ENCODE measurements at regions not wholly inside any gene's neighbourhood (a gene's known extent, or its start where the extent isn't known, plus 50 kb on each side); places are given as distances from the start of the nearest gene placed in this dataset.

GRCh38 chr9:32844259-32844658 lies 60.9 kb downstream of the TMEM215 start:
- no peak for ATAC-seq
- no peak for TF ChIP-seq SIN3A (IDR thresholded peaks at IDR 0.05; ENCODE audit: borderline replicate concordance, insufficient read depth, low read depth, low read length)
- TF ChIP-seq REST (IDR thresholded peaks at IDR 0.05; ENCODE audit: insufficient read depth in 1 of 2, low read depth in 2 of 2, low read length in 1 of 2): no peak
- no peak for TF ChIP-seq TCF7L2 (IDR thresholded peaks at IDR 0.05; ENCODE audit: low read depth, low read length)
- TF ChIP-seq POLR2AphosphoS5 (IDR thresholded peaks at IDR 0.05; ENCODE audit: low read depth, low read length): no peak
- TF ChIP-seq, protein P1, sequence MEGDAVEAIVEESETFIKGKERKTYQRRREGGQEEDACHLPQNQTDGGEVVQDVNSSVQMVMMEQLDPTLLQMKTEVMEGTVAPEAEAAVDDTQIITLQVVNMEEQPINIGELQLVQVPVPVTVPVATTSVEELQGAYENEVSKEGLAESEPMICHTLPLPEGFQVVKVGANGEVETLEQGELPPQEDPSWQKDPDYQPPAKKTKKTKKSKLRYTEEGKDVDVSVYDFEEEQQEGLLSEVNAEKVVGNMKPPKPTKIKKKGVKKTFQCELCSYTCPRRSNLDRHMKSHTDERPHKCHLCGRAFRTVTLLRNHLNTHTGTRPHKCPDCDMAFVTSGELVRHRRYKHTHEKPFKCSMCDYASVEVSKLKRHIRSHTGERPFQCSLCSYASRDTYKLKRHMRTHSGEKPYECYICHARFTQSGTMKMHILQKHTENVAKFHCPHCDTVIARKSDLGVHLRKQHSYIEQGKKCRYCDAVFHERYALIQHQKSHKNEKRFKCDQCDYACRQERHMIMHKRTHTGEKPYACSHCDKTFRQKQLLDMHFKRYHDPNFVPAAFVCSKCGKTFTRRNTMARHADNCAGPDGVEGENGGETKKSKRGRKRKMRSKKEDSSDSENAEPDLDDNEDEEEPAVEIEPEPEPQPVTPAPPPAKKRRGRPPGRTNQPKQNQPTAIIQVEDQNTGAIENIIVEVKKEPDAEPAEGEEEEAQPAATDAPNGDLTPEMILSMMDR (IDR thresholded peaks at IDR 0.05): no peak
- CTCF ChIA-PET: no interaction called here
- intact Hi-C loops (cut with micrococcal nuclease; ENCODE audit: unreplicated experiment): no loop called here
- Histone ChIP-seq H3K4me3 (ENCODE audit: low read depth in 2 of 2, low read length in 2 of 2) (no peak overlapping the region), H3K36me3 (ENCODE audit: control insufficient read depth, insufficient read depth, low read length) (no peaks in the 10 kb centered on the region), H3K9me3 (ENCODE audit: control insufficient read depth, insufficient read depth, low read depth, low read length) (no peaks in the 10 kb centered on the region), H3K4me1 (ENCODE audit: control insufficient read depth, insufficient read depth, low read length) (no peaks in the 10 kb centered on the region), H3K27me3 (ENCODE audit: control insufficient read depth, insufficient read depth, low read length) (peaks cover 3% of the 10 kb centered on the region; the same call in 1 of the 2 replicates), H3K27ac (ENCODE audit: low read length) (no peak overlapping the region)
- POLR2A ChIA-PET: no interaction called here
- DNase-seq (ENCODE audit: low read depth, low spot score): no peak
- in situ Hi-C loops (cut with HindIII; ENCODE audit: low pct_unique_long_range_greater_than_20kb, low sequenced_read_pairs): no loop called here
- no TSS peak for BruUV-seq (replicated peaks)

- ChIA-PET POLR2A (no interaction called here), CTCF (interaction anchor here (0.7 kb wide), 1 partner anchor 273 kb away, joined by 5 read pairs; no protein-coding TSS in a partner anchor)
- intact Hi-C loops (cut with micrococcal nuclease; ENCODE audit: unreplicated experiment): no loop called here
Measured at GRCh38 chr9:32854271-32854670, 70.9 kb downstream of the TMEM215 start.

More at GRCh38 chr9:32854271-32854670, 70.9 kb downstream of the TMEM215 start:
- no peaks in the 10 kb centered on the region for H3K36me3 ChIP-seq (ENCODE audit: control insufficient read depth, insufficient read depth, low read length)
- H3K27ac ChIP-seq (ENCODE audit: low read length): no peak overlapping the region
- no peak for ATAC-seq
- 0 out of 2 replicates have a peak, but pooled peaks cover 4% of the 10 kb centered on the region for H3K27me3 ChIP-seq (ENCODE audit: control insufficient read depth, insufficient read depth, low read length)
- no TSS peak for BruUV-seq (replicated peaks)
- in situ Hi-C loops (cut with HindIII; ENCODE audit: low pct_unique_long_range_greater_than_20kb, low sequenced_read_pairs): no loop called here
- H3K9me3 ChIP-seq (ENCODE audit: control insufficient read depth, insufficient read depth, low read depth, low read length): no peaks in the 10 kb centered on the region
- TF ChIP-seq SIN3A (IDR thresholded peaks at IDR 0.05; ENCODE audit: borderline replicate concordance, insufficient read depth, low read depth, low read length) (no peak), REST (IDR thresholded peaks at IDR 0.05; ENCODE audit: insufficient read depth in 1 of 2, low read depth in 2 of 2, low read length in 1 of 2) (no peak), POLR2AphosphoS5 (IDR thresholded peaks at IDR 0.05; ENCODE audit: low read depth, low read length) (no peak), TCF7L2 (IDR thresholded peaks at IDR 0.05; ENCODE audit: low read depth, low read length) (no peak)
- TF ChIP-seq, protein P1 (IDR thresholded peaks at IDR 0.05): no peak
- no peak for DNase-seq (ENCODE audit: low read depth, low spot score)
- H3K4me3 ChIP-seq (ENCODE audit: low read depth in 2 of 2, low read length in 2 of 2): no peak overlapping the region
- no peaks in the 10 kb centered on the region for H3K4me1 ChIP-seq (ENCODE audit: control insufficient read depth, insufficient read depth, low read length)

Measured in Panc1 (cell line).